Calu3 (cell line): ENCODE measurements at regions not wholly inside any gene's neighbourhood (a gene's known extent, or its start where the extent isn't known, plus 50 kb on each side); places are given as distances from the start of the nearest gene placed in this dataset.

Source experiments
- BruUV-seq: library from RNA; stranded (reverse); fragments of 400-500 nt; replicated peaks from 2 replicates; lab custom pipeline; 2021; lab: Mats Ljungman, UMichigan
- CTCF ChIA-PET: fragments of 300-600 bp; sonication (Branson Sonifier 250); formaldehyde crosslinking; loops from one replicate; lab custom pipeline; 2022; ENCODE audit warnings: antibody characterized with exemption; lab: Charles Lee
- DNase-seq: peaks from one replicate; pipeline ENCODE4 v3.0.0; 2022
- H3K27ac Mint-ChIP-seq: one replicate; pipeline ENCODE4 v1.8.0; 2022; ENCODE audit warnings: mixed read lengths; ENCODE audit not compliant: unreplicated experiment
- H3K27me3 Mint-ChIP-seq: one replicate; pipeline ENCODE4 v1.8.0; 2022; ENCODE audit warnings: mixed read lengths; ENCODE audit not compliant: unreplicated experiment
- H3K36me3 Mint-ChIP-seq: one replicate; pipeline ENCODE4 v1.8.0; 2022; ENCODE audit warnings: mild to moderate bottlenecking, moderate library complexity, mixed read lengths; ENCODE audit not compliant: insufficient read depth, unreplicated experiment
- H3K4me1 Mint-ChIP-seq: one replicate; pipeline ENCODE4 v1.8.0; 2022; ENCODE audit warnings: mild to moderate bottlenecking, low read depth, mixed read lengths; ENCODE audit not compliant: unreplicated experiment
- H3K4me3 Mint-ChIP-seq: one replicate; pipeline ENCODE4 v1.8.0; 2022; ENCODE audit warnings: mild to moderate bottlenecking, low read depth, moderate library complexity, mixed read lengths; ENCODE audit not compliant: unreplicated experiment
- H3K9me3 Mint-ChIP-seq: one replicate; pipeline ENCODE4 v1.8.0; 2022; ENCODE audit warnings: low read depth, mixed read lengths; ENCODE audit not compliant: unreplicated experiment
- intact Hi-C: fragments of 100-400 bp; cut with micrococcal nuclease; formaldehyde crosslinking; loops from one replicate; pipeline ENCODE4 v1.10.0; 2022; ENCODE audit not compliant: unreplicated experiment
- TF ChIP-seq, protein P1 (sequence below): fragments of 200-600 bp; IDR thresholded peaks from one replicate; pipeline ENCODE4 v1.8.0; 2022; ENCODE audit warnings: antibody characterized with exemption; ENCODE audit not compliant: unreplicated experiment

DNA sequence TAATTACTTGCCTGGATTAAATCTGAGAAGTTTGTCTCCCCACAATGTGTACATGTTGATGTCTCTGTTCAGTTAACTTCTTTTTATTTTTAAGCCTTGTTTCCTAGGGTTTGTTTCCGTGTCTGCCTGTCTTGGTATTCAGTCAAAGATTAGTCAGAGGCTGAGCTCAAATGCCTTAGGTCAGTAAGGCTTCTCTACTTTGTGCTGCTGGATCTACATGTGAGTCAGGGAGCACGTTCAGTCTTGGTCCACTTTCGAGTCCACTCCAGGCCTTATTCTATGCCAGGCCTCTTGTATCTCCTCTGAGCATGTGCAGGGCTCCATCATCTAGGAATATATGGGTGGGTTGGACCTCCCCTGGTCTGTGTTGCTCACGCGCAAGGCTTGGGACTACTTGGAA is 93.3 kb upstream of the FZD8 start:
- BruUV-seq: no TSS peak
- intact Hi-C loops: no loop called here
- Mint-ChIP-seq H3K36me3 (no peaks in the 10 kb centered on the region), H3K27me3 (no peaks in the 10 kb centered on the region), H3K9me3 (peaks cover 4% of the 10 kb centered on the region), H3K4me1 (no peaks in the 10 kb centered on the region), H3K4me3 (no peak overlapping the region), H3K27ac (no peak overlapping the region)
- CTCF ChIA-PET: no interaction called here
- TF ChIP-seq, protein P1, sequence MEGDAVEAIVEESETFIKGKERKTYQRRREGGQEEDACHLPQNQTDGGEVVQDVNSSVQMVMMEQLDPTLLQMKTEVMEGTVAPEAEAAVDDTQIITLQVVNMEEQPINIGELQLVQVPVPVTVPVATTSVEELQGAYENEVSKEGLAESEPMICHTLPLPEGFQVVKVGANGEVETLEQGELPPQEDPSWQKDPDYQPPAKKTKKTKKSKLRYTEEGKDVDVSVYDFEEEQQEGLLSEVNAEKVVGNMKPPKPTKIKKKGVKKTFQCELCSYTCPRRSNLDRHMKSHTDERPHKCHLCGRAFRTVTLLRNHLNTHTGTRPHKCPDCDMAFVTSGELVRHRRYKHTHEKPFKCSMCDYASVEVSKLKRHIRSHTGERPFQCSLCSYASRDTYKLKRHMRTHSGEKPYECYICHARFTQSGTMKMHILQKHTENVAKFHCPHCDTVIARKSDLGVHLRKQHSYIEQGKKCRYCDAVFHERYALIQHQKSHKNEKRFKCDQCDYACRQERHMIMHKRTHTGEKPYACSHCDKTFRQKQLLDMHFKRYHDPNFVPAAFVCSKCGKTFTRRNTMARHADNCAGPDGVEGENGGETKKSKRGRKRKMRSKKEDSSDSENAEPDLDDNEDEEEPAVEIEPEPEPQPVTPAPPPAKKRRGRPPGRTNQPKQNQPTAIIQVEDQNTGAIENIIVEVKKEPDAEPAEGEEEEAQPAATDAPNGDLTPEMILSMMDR: no peak
- DNase-seq: no peak

DNA sequence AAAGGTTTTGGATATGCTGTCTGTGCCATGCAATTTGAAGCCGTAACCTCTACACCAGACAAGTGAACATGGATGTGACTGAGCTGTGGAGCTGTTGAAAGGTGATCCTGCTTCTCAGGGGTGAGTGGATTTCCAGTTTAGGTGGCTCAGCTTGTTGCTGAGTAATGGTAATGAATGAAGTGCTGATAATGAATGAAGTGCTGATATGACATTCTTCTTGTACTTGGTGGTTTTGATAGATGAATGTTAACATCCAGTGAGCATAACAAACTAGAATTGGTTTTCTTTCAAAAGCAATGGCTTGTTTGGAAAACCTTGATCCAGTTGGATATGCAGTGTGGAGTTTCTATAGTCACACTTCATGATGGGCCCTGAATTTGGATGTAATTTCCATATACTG is 89.7 kb upstream of the FZD8 start:
- no peaks in the 10 kb centered on the region for H3K4me1 Mint-ChIP-seq
- H3K36me3 Mint-ChIP-seq: no peaks in the 10 kb centered on the region
- TF ChIP-seq, protein P1: no peak
- CTCF ChIA-PET: no interaction called here
- BruUV-seq: no TSS peak
- no peaks in the 10 kb centered on the region for H3K9me3 Mint-ChIP-seq
- intact Hi-C loops: no loop called here
- H3K4me3 Mint-ChIP-seq: no peak overlapping the region
- H3K27ac Mint-ChIP-seq: no peak overlapping the region
- no peak for DNase-seq
- no peaks in the 10 kb centered on the region for H3K27me3 Mint-ChIP-seq

DNA sequence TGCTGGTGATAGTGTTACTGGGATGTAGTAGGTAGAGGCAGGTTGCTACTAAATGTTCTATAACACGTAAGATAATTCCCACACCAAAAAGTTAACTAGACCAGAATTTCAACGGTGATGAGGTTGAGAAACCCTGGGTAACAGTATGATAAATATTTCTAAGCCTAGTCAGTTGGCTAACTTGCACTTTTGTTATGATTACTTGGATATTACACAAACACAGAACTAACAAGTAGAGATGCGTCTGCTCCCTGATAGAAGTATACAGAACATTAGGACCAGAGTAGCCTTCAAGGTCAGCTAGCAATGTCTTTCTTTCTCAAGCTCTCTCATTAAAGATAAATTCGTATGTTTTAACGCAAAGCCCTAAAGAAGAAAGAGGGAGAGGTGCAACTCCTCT is 86.2 kb upstream of the FZD8 start:
- TF ChIP-seq, protein P1: no peak
- intact Hi-C loops: no loop called here
- DNase-seq: no peak
- H3K27me3 Mint-ChIP-seq: peaks cover 9% of the 10 kb centered on the region
- no peaks in the 10 kb centered on the region for H3K9me3 Mint-ChIP-seq
- H3K27ac Mint-ChIP-seq: no peak overlapping the region
- BruUV-seq: no TSS peak
- no peaks in the 10 kb centered on the region for H3K36me3 Mint-ChIP-seq
- CTCF ChIA-PET: interaction anchor here (0.5 to 0.7 kb wide), 2 partner anchors 80 to 206 kb away, joined by 3 to 4 read pairs; no protein-coding TSS in a partner anchor
- no peaks in the 10 kb centered on the region for H3K4me1 Mint-ChIP-seq
- no peak overlapping the region for H3K4me3 Mint-ChIP-seq

DNA sequence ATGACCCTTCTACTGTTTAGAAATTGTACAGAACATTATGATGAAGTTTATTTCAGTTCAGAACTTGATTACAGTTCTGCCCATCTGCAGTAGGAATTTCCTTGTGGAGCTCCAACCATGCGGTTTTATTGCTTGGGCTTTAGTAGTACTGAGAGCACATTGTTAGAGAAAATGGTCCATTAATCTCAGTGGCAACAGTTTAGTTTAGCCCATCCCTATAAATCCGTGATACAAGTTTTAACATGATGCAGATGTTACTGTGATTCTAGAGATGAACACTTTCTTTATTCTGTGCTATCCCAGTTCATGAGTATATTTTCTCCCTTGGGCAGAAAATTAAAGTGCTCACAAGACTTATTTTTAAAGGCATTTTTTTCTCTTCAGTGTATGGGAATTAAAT is 84.8 kb upstream of the FZD8 start:
- Mint-ChIP-seq H3K36me3 (no peaks in the 10 kb centered on the region), H3K9me3 (no peaks in the 10 kb centered on the region), H3K27me3 (peaks cover 10% of the 10 kb centered on the region), H3K4me1 (no peaks in the 10 kb centered on the region), H3K27ac (no peak overlapping the region), H3K4me3 (no peak overlapping the region)
- DNase-seq: no peak
- CTCF ChIA-PET: no interaction called here
- no TSS peak for BruUV-seq
- intact Hi-C loops: no loop called here
- TF ChIP-seq, protein P1: no peak

DNA sequence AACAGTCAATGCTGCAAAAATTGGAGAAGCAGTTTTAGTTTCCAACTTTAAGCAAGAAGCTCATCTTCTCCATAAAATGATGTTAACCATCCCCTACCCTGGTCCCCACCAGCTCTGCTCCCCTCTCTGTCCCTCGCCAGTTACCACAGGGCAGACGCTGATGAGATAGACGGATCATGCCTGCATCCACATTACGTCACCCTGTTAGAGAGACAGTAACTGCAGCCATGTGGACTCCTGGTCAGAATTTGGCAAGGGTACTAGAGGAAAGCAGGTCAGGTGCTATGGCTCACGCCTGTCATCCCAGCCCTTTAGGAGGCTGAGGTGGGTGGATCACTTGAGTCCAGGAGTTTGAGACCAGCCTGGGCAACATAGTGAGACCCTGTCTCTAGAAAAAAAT is 81.9 kb upstream of the FZD8 start:
- H3K4me1 Mint-ChIP-seq: no peaks in the 10 kb centered on the region
- CTCF ChIA-PET: no interaction called here
- peaks cover 10% of the 10 kb centered on the region for H3K27me3 Mint-ChIP-seq
- intact Hi-C loops: no loop called here
- no peak overlapping the region for H3K4me3 Mint-ChIP-seq
- BruUV-seq: no TSS peak
- H3K36me3 Mint-ChIP-seq: no peaks in the 10 kb centered on the region
- TF ChIP-seq, protein P1: no peak
- no peak for DNase-seq
- H3K9me3 Mint-ChIP-seq: no peaks in the 10 kb centered on the region
- no peak overlapping the region for H3K27ac Mint-ChIP-seq
